ENCODE measurements at regions not wholly inside any gene's neighbourhood (a gene's known extent, or its start where the extent isn't known, plus 50 kb on each side); places are given as distances from the start of the nearest gene placed in this dataset.

GRCh38 chr7:91557789-91558404 is 293.7 kb downstream of the FZD1 start:
- TF ChIP-seq CTCF (IDR thresholded peaks at IDR 0.05) (no peak), POLR2A (IDR thresholded peaks at IDR 0.05) (no peak)
